ENCODE measurements at regions not wholly inside any gene's neighbourhood (a gene's known extent, or its start where the extent isn't known, plus 50 kb on each side); places are given as distances from the start of the nearest gene placed in this dataset.

- no peak for DNase-seq
- H3K9me3 ChIP-seq: no peaks in the 10 kb centered on the region
- no peak overlapping the region for H3K4me3 ChIP-seq
- intact Hi-C loops (cut with DNase I): no loop called here
- H3K4me1 ChIP-seq: no peaks in the 10 kb centered on the region
- no peaks in the 10 kb centered on the region for H3K27me3 ChIP-seq
- ATAC-seq: no peak
- WGBS (ENCODE audit: insufficient coverage, low coverage, low lambda C conversion rate, missing lambda C conversion rate): 79% methylated on average over 3 of the region's 3 CpGs
- TF ChIP-seq POLR2A (IDR thresholded peaks at IDR 0.05) (no peak), CTCF (IDR thresholded peaks at IDR 0.05) (no peak)
- no peak overlapping the region for H3K27ac ChIP-seq
- H3K36me3 ChIP-seq: no peaks in the 10 kb centered on the region
Measured at GRCh38 chr14:48735607-48736006, 850.6 kb downstream of the RPS29 start.

DNA sequence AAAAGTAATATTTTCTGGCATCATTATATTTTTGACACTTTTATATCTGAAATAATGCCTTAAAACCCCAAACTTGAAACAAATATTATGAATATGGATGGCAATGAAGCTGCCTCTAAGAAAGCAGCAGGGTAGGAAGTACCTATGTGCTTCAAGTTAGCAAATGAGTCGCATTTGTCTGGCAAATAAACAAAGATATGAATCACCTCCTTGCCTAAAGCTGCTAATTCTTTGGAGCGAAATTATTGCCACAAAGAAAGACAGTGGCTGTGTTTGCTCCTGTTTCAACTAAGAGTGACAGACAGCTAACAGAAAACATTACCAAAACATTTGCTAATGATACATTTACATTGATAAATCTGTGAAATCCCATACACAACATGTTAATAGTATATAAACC is 854.9 kb downstream of the RPS29 start:
- TF ChIP-seq POLR2A (IDR thresholded peaks at IDR 0.05) (no peak), CTCF (IDR thresholded peaks at IDR 0.05) (no peak)
- no peaks in the 10 kb centered on the region for H3K36me3 ChIP-seq
- no peak overlapping the region for H3K27ac ChIP-seq
- intact Hi-C loops (cut with DNase I): no loop called here
- 43% methylated on average over 2 of the region's 2 CpGs for WGBS (ENCODE audit: insufficient coverage, low coverage, low lambda C conversion rate, missing lambda C conversion rate)
- H3K4me1 ChIP-seq: no peaks in the 10 kb centered on the region
- no peaks in the 10 kb centered on the region for H3K9me3 ChIP-seq
- H3K4me3 ChIP-seq: no peak overlapping the region
- DNase-seq (no peak), ATAC-seq (no peak)
- H3K27me3 ChIP-seq: no peaks in the 10 kb centered on the region

- TF ChIP-seq CTCF (IDR thresholded peaks at IDR 0.05) (no peak), POLR2A (IDR thresholded peaks at IDR 0.05) (no peak)
- DNase-seq (no peak), ATAC-seq (no peak)
- Histone ChIP-seq H3K27me3 (no peaks in the 10 kb centered on the region), H3K4me1 (no peaks in the 10 kb centered on the region), H3K4me3 (no peak overlapping the region), H3K36me3 (no peaks in the 10 kb centered on the region), H3K9me3 (no peaks in the 10 kb centered on the region), H3K27ac (no peak overlapping the region)
- WGBS (ENCODE audit: insufficient coverage, low coverage, low lambda C conversion rate, missing lambda C conversion rate): 58% methylated on average over 6 of the region's 6 CpGs
- intact Hi-C loops (cut with DNase I): no loop called here
Measured at GRCh38 chr14:48726080-48726642, 860.0 kb downstream of the RPS29 start.

- no peaks in the 10 kb centered on the region for H3K36me3 ChIP-seq
- no peaks in the 10 kb centered on the region for H3K27me3 ChIP-seq
- intact Hi-C loops (cut with DNase I): no loop called here
- ATAC-seq (no peak), DNase-seq (no peak)
- WGBS (ENCODE audit: insufficient coverage, low coverage, low lambda C conversion rate, missing lambda C conversion rate): 54% methylated on average over 6 of the region's 6 CpGs
- no peak overlapping the region for H3K4me3 ChIP-seq
- H3K27ac ChIP-seq: no peak overlapping the region
- no peaks in the 10 kb centered on the region for H3K9me3 ChIP-seq
- H3K4me1 ChIP-seq: no peaks in the 10 kb centered on the region
- TF ChIP-seq CTCF (IDR thresholded peaks at IDR 0.05): no peak
Measured at GRCh38 chr14:48725051-48725734, 861.0 kb downstream of the RPS29 start.
